Muscle layer of colon (tissue), 2 donors: ENCODE measurements at regions not wholly inside any gene's neighbourhood (a gene's known extent, or its start where the extent isn't known, plus 50 kb on each side); places are given as distances from the start of the nearest gene placed in this dataset.

Experiments used
- H3K27ac ChIP-seq: one replicate; pipeline ENCODE4 v1.7.0; 2013; ENCODE audit warnings: low read depth, mild to moderate bottlenecking, low read length, moderate library complexity
- H3K27me3 ChIP-seq, 2 donors: one replicate each; pipeline ENCODE4 v1.7.0; 2013; ENCODE audit warnings: low read length in 2 of 2, mild to moderate bottlenecking in 2 of 2; ENCODE audit not compliant: insufficient read depth in 2 of 2, control insufficient read depth in 1 of 2
- H3K36me3 ChIP-seq: one replicate; pipeline ENCODE4 v1.7.0; 2013; ENCODE audit warnings: mild to moderate bottlenecking, low read length; ENCODE audit not compliant: insufficient read depth
- H3K4me1 ChIP-seq: one replicate; pipeline ENCODE4 v1.7.0; 2013; ENCODE audit warnings: mild to moderate bottlenecking, low read length; ENCODE audit not compliant: insufficient read depth
- H3K4me3 ChIP-seq, 2 donors: one replicate each; pipeline ENCODE4 v1.7.0; 2013; ENCODE audit warnings: low read length in 2 of 2, low read depth in 1 of 2, mild to moderate bottlenecking in 1 of 2, moderate library complexity in 1 of 2
- H3K9ac ChIP-seq: one replicate; pipeline ENCODE4 v1.7.0; 2013; ENCODE audit warnings: low read length
- H3K9me3 ChIP-seq: one replicate; pipeline ENCODE4 v1.7.0; 2013; ENCODE audit warnings: mild to moderate bottlenecking, low read length
- donor health status: abdominal sarcoma.
- donor health status: Adenocarcinoma of cecum.

GRCh38 chr2:223530811-223531210, 71.3 kb downstream of the SCG2 start:
- no peak overlapping the region for H3K27ac ChIP-seq
- H3K36me3 ChIP-seq = no peaks in the 10 kb centered on the region
- no peaks in the 10 kb centered on the region for H3K9me3 ChIP-seq
- no peak overlapping the region for H3K9ac ChIP-seq
- H3K27me3 ChIP-seq = no peaks in the 10 kb centered on the region
- H3K4me3 ChIP-seq = no peak overlapping the region
- H3K4me1 ChIP-seq = no peaks in the 10 kb centered on the region

DNA sequence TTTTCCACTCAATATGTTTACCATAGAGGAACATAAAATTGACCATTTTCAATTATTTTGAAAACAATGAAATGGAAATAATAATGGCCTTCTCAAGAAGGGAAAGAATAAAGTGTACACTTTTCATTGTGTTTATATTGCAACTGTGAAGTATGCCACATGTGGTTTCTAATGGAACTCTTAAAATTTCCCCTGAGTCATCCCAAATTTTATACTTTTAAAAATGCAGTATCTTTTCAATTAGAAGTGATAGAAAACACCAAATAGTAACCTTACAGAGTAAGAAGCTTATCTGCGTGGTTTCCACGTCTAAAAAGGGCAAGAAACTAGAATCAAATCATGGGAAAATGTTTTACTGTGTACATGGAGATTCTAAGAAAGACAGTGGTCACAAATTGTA, 70.0 kb downstream of the SCG2 start:
- H3K9me3 ChIP-seq = no peaks in the 10 kb centered on the region
- H3K4me1 ChIP-seq = no peaks in the 10 kb centered on the region
- H3K9ac ChIP-seq = no peak overlapping the region
- H3K4me3 ChIP-seq = no peak overlapping the region
- H3K36me3 ChIP-seq = no peaks in the 10 kb centered on the region
- H3K27ac ChIP-seq = no peak overlapping the region
- no peaks in the 10 kb centered on the region for H3K27me3 ChIP-seq

DNA sequence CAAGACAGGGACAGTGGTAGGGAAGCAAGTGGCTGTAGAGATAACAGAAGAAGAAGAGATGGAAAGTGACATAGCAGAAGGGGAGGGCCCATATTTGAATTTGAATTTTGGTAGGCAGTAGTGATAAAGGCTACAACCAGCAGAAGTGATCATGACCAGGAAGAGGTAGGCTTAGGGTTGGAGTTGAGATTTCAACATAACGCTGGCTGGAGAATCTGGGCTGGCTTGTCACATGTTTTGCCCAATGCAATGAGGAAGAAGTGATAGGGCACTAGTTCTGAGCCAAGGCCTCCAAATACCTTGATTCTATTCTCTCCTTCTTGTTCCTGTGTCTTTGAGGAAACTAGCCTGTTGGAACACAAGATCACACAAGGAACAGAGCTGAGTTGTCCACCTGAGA, 69.4 kb downstream of the SCG2 start:
- H3K36me3 ChIP-seq = no peaks in the 10 kb centered on the region
- no peak overlapping the region for H3K9ac ChIP-seq
- H3K27me3 ChIP-seq = no peaks in the 10 kb centered on the region
- no peaks in the 10 kb centered on the region for H3K9me3 ChIP-seq
- no peak overlapping the region for H3K27ac ChIP-seq
- peaks cover 3% of the 10 kb centered on the region for H3K4me1 ChIP-seq
- H3K4me3 ChIP-seq = no peak overlapping the region

DNA sequence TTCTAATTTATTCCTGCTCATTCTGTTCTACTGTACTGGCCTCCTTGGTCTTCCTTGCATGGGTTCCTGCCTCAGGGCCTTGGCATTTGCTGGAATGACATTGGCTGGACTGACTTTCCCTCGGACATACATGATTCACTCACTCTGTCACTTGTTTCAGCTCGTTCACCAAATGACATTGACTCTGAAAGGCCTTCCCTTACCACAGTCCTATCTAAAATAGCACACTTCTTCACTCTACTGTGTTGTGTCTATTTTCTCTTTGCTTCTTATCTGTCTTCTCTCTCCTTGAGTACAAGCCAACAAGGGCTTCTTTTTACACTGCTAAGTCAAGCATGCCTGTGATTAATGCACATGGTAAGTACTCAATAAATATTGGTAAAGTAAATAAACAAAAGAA, 65.6 kb downstream of the SCG2 start:
- H3K9me3 ChIP-seq = no peaks in the 10 kb centered on the region
- H3K4me3 ChIP-seq = no peak overlapping the region
- H3K36me3 ChIP-seq = no peaks in the 10 kb centered on the region
- H3K9ac ChIP-seq = no peak overlapping the region
- H3K27me3 ChIP-seq = no peaks in the 10 kb centered on the region
- no peak overlapping the region for H3K27ac ChIP-seq
- H3K4me1 ChIP-seq = peaks cover 14% of the 10 kb centered on the region

- no peaks in the 10 kb centered on the region for H3K9me3 ChIP-seq
- H3K27me3 ChIP-seq = no peaks in the 10 kb centered on the region
- no peak overlapping the region for H3K9ac ChIP-seq
- no peak overlapping the region for H3K27ac ChIP-seq
- H3K36me3 ChIP-seq = no peaks in the 10 kb centered on the region
- H3K4me1 ChIP-seq = peaks cover 14% of the 10 kb centered on the region
- no peak overlapping the region for H3K4me3 ChIP-seq
Observed at GRCh38 chr2:223537115-223537514, 65.0 kb downstream of the SCG2 start.

- Histone ChIP-seq H3K4me1 (peaks cover 14% of the 10 kb centered on the region), H3K27ac (no peak overlapping the region), H3K9me3 (no peaks in the 10 kb centered on the region)
Observed at GRCh38 chr2:223537651-223538601, 64.2 kb downstream of the SCG2 start.

GRCh38 chr2:223538920-223539440, 63.2 kb downstream of the SCG2 start:
- H3K36me3 ChIP-seq = no peaks in the 10 kb centered on the region
- H3K9ac ChIP-seq = no peak overlapping the region
- H3K27ac ChIP-seq = no peak overlapping the region
- no peaks in the 10 kb centered on the region for H3K27me3 ChIP-seq
- peaks cover 14% of the 10 kb centered on the region for H3K4me1 ChIP-seq
- no peak overlapping the region for H3K4me3 ChIP-seq
- H3K9me3 ChIP-seq = no peaks in the 10 kb centered on the region

More at GRCh38 chr2:223537651-223538601, 64.2 kb downstream of the SCG2 start:
- Histone ChIP-seq H3K36me3 (no peaks in the 10 kb centered on the region), H3K4me3 (no peak overlapping the region), H3K27me3 (no peaks in the 10 kb centered on the region), H3K9ac (no peak overlapping the region)

DNA sequence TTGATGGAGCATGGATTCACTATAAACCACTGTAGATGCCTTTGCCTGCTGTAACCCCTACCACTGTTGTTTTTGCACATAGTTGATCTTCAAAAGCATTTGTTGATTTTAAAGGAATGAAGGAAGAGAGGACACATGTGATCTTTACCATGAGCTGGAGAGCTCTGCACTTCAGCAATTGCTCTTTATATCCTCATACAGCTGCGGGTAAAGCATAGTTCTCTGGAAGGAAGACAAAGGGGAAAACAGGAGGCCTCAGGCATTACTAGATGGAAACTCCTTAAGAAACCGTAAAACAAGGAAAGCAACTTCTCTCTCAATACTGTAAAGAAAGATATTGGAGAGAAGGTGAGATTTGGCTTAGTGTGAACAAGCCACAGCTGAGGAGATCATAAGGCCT, 60.6 kb downstream of the SCG2 start:
- Histone ChIP-seq H3K27me3 (no peaks in the 10 kb centered on the region), H3K4me3 (no peak overlapping the region), H3K36me3 (no peaks in the 10 kb centered on the region), H3K27ac (no peak overlapping the region), H3K9me3 (no peaks in the 10 kb centered on the region), H3K9ac (no peak overlapping the region), H3K4me1 (peaks cover 14% of the 10 kb centered on the region)

- Histone ChIP-seq H3K27me3 (no peaks in the 10 kb centered on the region), H3K9me3 (no peaks in the 10 kb centered on the region), H3K4me3 (no peak overlapping the region), H3K9ac (no peak overlapping the region), H3K36me3 (no peaks in the 10 kb centered on the region), H3K4me1 (peaks cover 13% of the 10 kb centered on the region), H3K27ac (no peak overlapping the region)
Observed at GRCh38 chr2:223542501-223542900, 59.7 kb downstream of the SCG2 start.

DNA sequence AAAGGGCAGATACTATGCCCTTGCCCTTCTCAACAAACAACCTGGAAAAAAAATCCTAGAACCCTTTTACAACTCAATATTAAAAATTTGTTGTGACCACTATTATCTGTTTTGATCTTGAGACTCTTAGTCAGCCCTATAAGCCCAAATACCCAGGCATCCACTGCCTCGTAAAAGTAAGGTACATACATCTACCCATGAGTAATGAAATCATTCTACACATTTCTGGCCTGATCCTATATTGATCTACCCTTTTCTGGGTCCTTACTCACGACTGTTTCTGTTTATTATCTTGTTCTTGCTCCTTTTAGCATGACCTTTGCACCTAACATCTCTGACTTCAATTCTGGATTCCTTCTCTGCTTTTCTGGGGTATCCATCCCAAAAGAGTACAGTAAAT, 56.8 kb downstream of the SCG2 start:
- Histone ChIP-seq H3K9me3 (no peaks in the 10 kb centered on the region), H3K27me3 (no peaks in the 10 kb centered on the region), H3K27ac (no peak overlapping the region), H3K9ac (no peak overlapping the region), H3K4me1 (no peaks in the 10 kb centered on the region), H3K4me3 (no peak overlapping the region), H3K36me3 (no peaks in the 10 kb centered on the region)

- H3K27ac ChIP-seq = no peak overlapping the region
- no peaks in the 10 kb centered on the region for H3K9me3 ChIP-seq
- H3K4me3 ChIP-seq = no peak overlapping the region
- H3K4me1 ChIP-seq = no peaks in the 10 kb centered on the region
- no peaks in the 10 kb centered on the region for H3K27me3 ChIP-seq
- H3K36me3 ChIP-seq = no peaks in the 10 kb centered on the region
- H3K9ac ChIP-seq = no peak overlapping the region
Observed at GRCh38 chr2:223545830-223546229, 56.3 kb downstream of the SCG2 start.
